ENCODE measurements at regions not wholly inside any gene's neighbourhood (a gene's known extent, or its start where the extent isn't known, plus 50 kb on each side); places are given as distances from the start of the nearest gene placed in this dataset.

- DNase-seq (ENCODE audit: low read depth): no peak
Observed at GRCh38 chr12:66915306-66915904, 236.5 kb upstream of the GRIP1 start.

DNA sequence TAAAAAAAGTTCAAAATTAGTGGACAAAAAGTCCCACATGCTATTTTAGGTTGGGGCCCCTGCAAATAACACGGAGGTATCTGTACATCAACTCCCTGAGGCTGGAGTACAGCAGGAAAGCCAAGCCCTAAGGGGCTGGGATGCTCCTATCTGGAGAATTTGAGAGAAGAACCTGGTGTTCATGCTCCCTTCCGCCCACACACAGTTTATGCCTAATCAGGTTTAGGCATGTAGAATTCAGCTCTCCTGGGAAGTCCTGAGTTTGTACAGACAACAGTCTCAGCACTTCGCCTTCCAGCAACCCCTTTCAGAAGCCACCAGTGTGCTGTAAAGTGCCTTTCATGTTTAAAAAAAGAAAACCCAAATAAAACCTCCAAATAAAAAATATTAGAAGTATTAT, 237.3 kb upstream of the GRIP1 start:
- DNase-seq (ENCODE audit: low read depth): no peak

- DNase-seq (ENCODE audit: low read depth): no peak
Observed at GRCh38 chr12:66919466-66919865, 240.6 kb upstream of the GRIP1 start.

DNA sequence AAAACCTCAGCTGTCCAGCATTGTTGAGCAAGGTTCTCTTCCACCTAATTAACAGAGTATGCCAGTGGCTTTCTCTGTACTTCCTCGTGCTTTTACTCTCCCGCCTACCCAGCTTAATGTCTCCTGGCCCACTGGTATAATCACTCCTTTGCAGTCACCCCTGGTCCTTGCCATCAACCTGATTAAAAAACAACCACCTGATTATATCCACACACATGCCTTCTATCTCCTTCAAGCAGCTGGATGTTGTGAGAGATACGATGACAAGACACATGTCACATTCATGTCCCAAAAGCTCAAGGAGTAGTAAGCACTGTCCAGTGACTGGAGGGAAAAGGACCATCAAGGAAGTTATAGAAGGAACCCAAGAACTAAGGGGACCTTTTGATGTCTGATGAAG, 241.3 kb upstream of the GRIP1 start:
- DNase-seq (ENCODE audit: low read depth): no peak

DNA sequence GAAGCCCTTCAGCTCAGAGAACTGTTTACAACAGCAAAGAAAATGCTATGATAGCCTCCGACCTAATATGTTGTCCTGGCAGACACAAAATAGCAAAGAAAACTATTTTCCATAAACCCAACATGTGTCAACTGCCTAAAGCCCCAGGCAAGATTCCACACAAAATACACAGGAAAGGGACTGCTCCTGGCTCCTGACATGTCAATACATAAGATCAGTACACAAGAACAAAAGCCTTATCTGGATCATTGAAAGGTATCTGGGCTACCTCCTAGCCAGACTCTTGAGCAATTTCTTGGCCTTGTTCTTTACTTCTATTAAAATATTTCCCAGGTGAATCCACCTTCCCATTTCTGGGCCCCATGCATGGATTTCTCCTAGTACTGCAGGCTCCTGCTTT, 242.3 kb upstream of the GRIP1 start:
- DNase-seq (ENCODE audit: low read depth): no peak

GRCh38 chr12:66925083-66925482, 246.2 kb upstream of the GRIP1 start:
- DNase-seq (ENCODE audit: low read depth): no peak

GRCh38 chr12:66929121-66929520, 250.2 kb upstream of the GRIP1 start:
- DNase-seq (ENCODE audit: low read depth): no peak

- no peak for DNase-seq (ENCODE audit: low read depth)
Observed at GRCh38 chr12:66931091-66931490, 252.2 kb upstream of the GRIP1 start.

- no peak for DNase-seq (ENCODE audit: low read depth)
Observed at GRCh38 chr12:66932126-66932525, 253.2 kb upstream of the GRIP1 start.

DNA sequence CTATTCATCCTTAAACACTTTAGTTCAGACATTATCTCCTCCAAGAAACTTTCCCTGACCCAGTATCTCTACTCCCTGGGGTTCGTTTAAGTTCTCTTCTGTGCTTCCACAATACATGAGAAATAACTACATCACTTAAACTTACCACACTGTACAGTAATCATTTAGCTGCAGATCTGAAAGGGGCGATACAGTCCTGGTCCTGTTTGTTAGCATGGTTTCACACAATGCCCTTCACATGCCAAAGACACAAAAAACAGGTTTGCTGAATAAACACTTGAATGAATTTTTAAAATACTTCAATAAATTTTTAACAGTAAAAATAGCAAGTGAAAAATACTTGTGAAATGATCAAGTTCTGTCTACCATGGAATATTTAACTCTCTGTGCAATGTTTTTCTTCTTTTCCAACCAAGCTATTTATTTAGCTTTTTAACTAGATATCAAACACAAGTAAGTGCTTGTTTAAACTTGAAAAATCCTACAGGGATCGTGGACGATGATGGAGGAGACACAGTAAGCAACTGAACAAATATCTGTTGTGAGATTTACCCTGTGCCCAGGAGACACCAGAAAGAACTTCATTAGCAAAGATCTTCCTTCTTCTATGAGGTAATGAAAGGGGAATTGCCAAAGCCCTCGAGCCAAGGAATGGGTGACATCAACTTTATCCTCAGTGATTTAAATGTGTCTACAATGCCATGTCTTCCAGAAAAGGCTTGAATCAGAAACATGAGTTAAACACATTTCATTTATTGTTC, 255.6 kb upstream of the GRIP1 start:
- DNase-seq (ENCODE audit: low read depth): no peak

DNA sequence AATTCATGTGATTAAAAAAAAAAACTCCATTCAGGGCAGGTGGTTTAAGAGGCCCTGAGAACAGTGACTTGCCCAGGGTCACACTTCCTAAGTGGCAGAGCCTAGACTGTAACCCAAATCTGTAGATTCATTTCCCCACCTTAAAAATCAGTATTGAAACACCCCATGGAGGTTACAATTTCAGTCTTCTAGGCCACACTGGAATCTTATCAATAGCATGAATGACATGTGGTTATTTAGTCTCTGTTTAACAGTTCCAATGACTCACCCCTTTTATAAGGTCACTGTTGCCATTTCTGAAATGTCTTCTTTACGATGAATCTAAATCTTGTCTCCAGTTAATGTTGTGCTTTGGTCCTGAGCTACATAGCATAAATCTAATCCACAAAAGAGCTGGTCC, 262.3 kb upstream of the GRIP1 start:
- DNase-seq (ENCODE audit: low read depth): no peak

DNA sequence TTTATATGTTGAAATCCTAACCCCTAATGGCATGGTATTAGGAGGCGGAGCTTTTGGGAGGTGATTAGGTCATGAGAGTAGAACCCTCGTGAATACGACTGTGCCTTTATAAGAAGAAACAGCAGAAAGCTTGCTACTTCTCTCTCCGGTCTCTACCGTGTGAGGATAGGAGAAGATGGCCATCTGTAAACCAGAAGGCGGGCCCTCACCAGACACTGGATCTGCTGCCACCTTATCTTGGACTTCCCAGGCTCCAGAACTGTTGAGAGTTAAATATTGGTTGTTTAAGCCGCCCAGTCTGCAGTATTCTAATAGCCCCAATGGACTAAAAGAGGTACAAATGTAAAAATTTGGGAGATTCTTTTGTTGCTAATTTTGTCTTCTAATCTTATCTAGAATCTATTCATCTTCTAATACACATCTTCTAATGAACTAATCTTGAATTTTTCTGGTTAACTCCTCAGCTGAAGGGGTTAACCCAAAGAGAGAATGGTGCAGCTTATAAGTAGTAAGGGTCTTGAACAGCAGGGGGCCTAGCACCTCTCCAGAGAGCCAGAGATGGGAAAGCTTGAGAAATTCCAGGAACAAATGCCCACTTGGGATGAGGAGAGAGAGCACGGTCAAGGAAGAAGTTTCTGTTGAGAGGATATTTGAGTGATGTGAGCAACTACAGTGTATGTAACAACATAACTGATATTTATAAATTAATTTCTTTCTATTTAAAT, 264.0 kb upstream of the GRIP1 start:
- no peak for DNase-seq (ENCODE audit: low read depth)

DNA sequence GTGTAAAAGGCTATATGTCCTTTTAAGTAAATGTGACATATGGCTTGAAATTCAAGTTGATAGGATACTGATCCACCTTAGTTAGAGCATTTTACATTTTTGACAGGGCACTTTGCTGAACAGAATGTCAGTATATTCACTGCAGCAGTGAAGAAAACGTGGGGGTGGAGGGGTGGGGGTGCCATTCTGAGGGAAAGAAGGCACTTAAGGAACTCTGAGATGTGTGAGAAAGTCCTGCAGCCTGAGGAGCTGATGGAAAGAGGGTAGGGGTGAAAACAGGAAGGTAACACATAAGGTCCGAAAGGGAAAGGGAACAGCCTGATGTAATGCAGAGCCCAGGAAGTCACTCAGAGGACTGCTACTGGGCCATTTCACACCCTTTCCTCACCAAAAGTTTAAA, 265.5 kb upstream of the GRIP1 start:
- DNase-seq (ENCODE audit: low read depth): no peak

DNA sequence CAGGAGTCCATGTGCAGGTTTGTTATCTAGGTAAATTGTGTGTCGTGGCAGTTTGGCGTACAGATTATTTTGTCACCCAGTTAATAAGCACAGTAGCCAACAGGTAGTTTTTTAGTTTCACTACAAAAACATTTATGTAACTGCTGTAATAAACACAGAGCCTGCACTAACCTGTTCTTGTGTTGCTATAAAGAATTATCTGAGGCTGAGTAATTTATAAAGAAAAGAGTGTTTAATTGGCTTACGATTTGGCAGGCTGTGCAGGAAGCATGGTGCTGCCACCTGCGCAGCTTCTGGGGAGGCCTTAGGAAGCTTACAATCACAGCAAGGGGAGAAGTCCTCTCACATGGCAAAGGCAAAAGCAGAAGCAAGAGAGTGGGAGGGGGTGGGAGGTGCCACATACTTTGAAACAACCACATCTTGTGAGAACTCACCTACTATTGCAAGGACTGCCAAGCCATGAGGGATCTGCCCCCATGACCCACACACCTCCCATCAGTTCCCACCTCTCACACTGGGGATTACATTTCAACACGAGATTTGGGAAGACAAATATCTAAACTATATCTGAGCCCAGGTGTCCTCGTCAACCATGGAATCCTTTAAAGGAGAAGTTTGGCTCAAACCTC, 266.4 kb upstream of the GRIP1 start:
- no peak for DNase-seq (ENCODE audit: low read depth)

DNA sequence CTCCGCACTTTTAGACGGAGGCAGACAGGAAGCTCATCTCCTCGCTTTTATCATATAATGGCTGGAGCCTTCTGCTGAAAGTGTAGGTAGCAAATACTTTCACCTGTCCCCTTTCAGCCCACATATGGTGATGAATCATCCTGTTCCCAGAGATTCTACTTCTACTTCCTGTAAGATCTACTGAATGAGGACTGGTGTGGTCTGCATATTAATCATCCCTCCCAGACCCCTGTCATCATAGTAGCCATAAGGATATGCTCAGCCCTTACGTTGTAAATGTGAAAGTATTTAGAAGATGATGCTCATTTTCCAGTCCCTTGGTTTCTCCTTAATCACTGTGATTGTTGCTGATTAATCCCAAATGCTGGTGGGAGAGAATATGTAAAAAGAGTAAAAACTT, 268.2 kb upstream of the GRIP1 start:
- DNase-seq (ENCODE audit: low read depth): no peak

- no peak for DNase-seq (ENCODE audit: low read depth)
Observed at GRCh38 chr12:66952668-66953067, 273.8 kb upstream of the GRIP1 start.

GRCh38 chr12:66956300-66956699, 277.4 kb upstream of the GRIP1 start:
- DNase-seq (ENCODE audit: low read depth): no peak

- DNase-seq (ENCODE audit: low read depth): no peak
Observed at GRCh38 chr12:66959276-66959675, 280.4 kb upstream of the GRIP1 start.

GRCh38 chr12:66960006-66960405, 281.1 kb upstream of the GRIP1 start:
- no peak for DNase-seq (ENCODE audit: low read depth)

- no peak for DNase-seq (ENCODE audit: low read depth)
Observed at GRCh38 chr12:66960704-66961690, 282.1 kb upstream of the GRIP1 start.

DNA sequence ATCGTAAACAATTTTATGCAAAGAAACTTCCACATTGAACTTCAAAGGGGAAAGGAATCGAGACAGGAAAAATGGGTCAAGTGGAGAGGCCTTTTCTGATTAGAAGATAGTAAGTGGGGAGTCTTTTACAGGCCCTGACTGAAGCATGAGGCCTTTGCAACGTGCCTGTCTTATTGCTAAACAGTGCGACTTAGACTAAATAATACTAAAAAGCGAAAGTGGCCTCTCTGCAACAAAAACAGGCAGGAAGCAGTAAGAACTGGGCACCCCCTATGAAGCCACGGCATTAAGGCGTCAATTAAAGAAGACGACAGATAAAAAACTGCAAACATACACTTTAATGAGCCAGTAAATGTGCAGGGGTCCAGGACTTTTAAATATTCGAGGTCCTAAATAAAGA, 283.4 kb upstream of the GRIP1 start:
- DNase-seq (ENCODE audit: low read depth): no peak

DNA sequence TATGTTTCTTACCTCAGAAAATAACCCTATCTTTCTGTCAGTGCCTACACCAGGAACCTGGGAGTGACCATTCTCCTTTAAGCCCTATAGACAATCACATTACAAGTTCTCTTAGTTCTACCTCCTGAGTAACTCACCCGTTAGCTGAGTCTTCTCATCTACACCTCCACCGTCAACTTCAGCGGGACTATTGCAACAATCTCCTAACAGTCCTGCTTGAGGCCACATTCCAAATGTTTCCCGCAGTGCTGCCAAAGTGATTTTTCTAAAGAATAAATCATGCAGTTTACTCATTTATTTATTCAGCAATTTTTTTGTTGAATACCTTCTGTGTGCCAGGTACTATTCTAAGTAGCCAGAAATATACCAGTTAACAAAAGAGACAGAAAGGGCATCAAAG, 285.0 kb upstream of the GRIP1 start:
- DNase-seq (ENCODE audit: low read depth): no peak

Data from stimulated activated CD8-positive, alpha-beta memory T cell treated with anti-CD3 and anti-CD28 coated beads, Interleukin-12 subunit alpha, Interleukin-12 subunit beta, amount 100 ng/mL, for 1 hour (primary cell).